ENCODE measurements at regions not wholly inside any gene's neighbourhood (a gene's known extent, or its start where the extent isn't known, plus 50 kb on each side); places are given as distances from the start of the nearest gene placed in this dataset.

- no peak for TF ChIP-seq TSHZ1 (tag by site-specific recombination; IDR thresholded peaks at IDR 0.05; ENCODE audit: borderline replicate concordance)
- no peak for TF ChIP-seq CTCF (tag by site-specific recombination; IDR thresholded peaks at IDR 0.05)
- no peak for TF ChIP-seq ATF2 (tag by site-specific recombination; IDR thresholded peaks at IDR 0.05; ENCODE audit: low read depth)
- no peak for TF ChIP-seq ZBTB44 (tag by site-specific recombination; IDR thresholded peaks at IDR 0.05)
- no peak for TF ChIP-seq REST (tag by site-specific recombination; IDR thresholded peaks at IDR 0.05)
- TF ChIP-seq ZNF121 (tag by site-specific recombination; IDR thresholded peaks at IDR 0.05): no peak
- TF ChIP-seq ZBTB11 (tag by site-specific recombination; conservative IDR thresholded peaks at IDR 0.05; ENCODE audit: low read depth): no peak
- TF ChIP-seq ZNF138 (tag by site-specific recombination; IDR thresholded peaks at IDR 0.05; ENCODE audit: borderline replicate concordance): no peak
- no peak for TF ChIP-seq ZNF580 (tag by site-specific recombination; IDR thresholded peaks at IDR 0.05)
- TF ChIP-seq ZNF747 (tag by site-specific recombination; IDR thresholded peaks at IDR 0.05): no peak
- TF ChIP-seq ZNF843 (tag by site-specific recombination; IDR thresholded peaks at IDR 0.05): no peak
- TF ChIP-seq ZBTB49 (tag by site-specific recombination; IDR thresholded peaks at IDR 0.05; ENCODE audit: low read depth): no peak
- TF ChIP-seq ZNF132 (tag by site-specific recombination; IDR thresholded peaks at IDR 0.05; ENCODE audit: borderline replicate concordance): no peak
Measured at GRCh38 chr7:10707519-10707918, 266.2 kb upstream of the PHF14 start.

All from HEK293 (cell line).